Activated naive CD4-positive, alpha-beta T cell treated with anti-CD3 and anti-CD28 coated beads, Interleukin-2, amount 10 ng/mL, durations not matched to agents 7 days and 5 days (primary cell): ENCODE measurements at regions not wholly inside any gene's neighbourhood (a gene's known extent, or its start where the extent isn't known, plus 50 kb on each side); places are given as distances from the start of the nearest gene placed in this dataset.

ENCODE experiments used
- CTCF ChIA-PET: fragments of 350-600 bp; sonication (Branson Sonifier 250); formaldehyde crosslinking; loops from one replicate; lab custom pipeline; 2021; ENCODE audit warnings: antibody characterized with exemption; lab: Charles Lee
- DNase-seq: peaks from one replicate; pipeline ENCODE4 v3.0.0-alpha.2; 2020
- H3K27ac Mint-ChIP-seq: one replicate; pipeline ENCODE4 v1.8.0; 2021; ENCODE audit warnings: mild to moderate bottlenecking, moderate library complexity, mixed read lengths
- H3K27me3 Mint-ChIP-seq: one replicate; pipeline ENCODE4 v1.8.0; 2021; ENCODE audit warnings: mild to moderate bottlenecking, mixed read lengths
- H3K36me3 Mint-ChIP-seq: one replicate; pipeline ENCODE4 v1.8.0; 2021; ENCODE audit warnings: mixed read lengths
- H3K4me1 Mint-ChIP-seq: one replicate; pipeline ENCODE4 v1.8.0; 2021; ENCODE audit warnings: mixed read lengths
- H3K4me3 Mint-ChIP-seq: one replicate; pipeline ENCODE4 v1.8.0; 2021; ENCODE audit warnings: mild to moderate bottlenecking, moderate library complexity, mixed read lengths
- H3K9me3 Mint-ChIP-seq: one replicate; pipeline ENCODE4 v1.8.0; 2021; ENCODE audit warnings: mixed read lengths

DNA sequence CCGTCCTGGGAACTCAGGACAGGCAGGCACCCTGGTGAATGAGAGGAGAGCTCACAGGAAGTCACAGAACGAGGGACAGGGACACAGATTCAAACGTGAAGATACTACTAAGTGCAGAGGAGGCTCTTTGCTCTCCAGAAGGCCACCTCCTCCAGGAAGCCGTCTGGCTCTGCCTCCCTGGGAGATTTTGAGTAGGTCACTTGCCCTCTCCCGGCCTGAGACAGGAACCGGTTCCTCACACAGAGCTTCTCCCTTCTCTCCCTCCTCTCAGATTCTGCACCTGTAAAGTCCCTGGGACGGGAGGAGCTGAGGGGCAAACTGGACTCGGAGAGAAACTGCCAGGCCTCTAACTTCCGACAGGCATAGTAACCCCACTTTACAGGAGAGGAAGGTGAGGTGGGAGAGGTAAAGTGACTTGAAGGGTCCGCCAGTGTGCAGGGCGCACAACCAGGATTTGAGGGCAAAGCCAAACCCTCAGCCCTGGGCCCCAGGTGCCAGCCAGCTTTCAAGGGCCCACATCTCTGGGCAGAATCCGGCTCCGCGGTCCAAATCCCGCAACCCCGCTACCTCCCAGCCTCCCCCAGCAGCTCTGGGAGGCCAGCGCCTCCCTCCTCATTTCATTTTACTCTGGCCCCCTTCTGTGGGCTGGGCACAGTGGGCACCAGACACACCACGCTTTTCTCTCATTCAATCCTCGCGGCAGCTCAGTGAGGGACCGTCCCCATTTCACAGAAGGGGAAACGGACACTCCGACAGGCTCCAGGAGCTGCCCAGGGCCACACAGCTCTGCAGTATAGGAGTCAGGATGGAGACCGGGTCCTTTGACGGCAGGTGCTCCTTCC is 150.2 kb downstream of the SMAD6 start:
- H3K36me3 Mint-ChIP-seq, result no peaks in the 10 kb centered on the region
- no peak for DNase-seq
- H3K27ac Mint-ChIP-seq, result no peak overlapping the region
- peaks cover 7% of the 10 kb centered on the region for H3K4me1 Mint-ChIP-seq
- no peak overlapping the region for H3K4me3 Mint-ChIP-seq
- H3K27me3 Mint-ChIP-seq, result peaks cover 69% of the 10 kb centered on the region
- H3K9me3 Mint-ChIP-seq, result no peaks in the 10 kb centered on the region
- CTCF ChIA-PET, result interaction anchor here (0.6 to 3.4 kb wide), 35 partner anchors 9 to 393 kb away, joined by 3 to 92 read pairs (median 4); partner anchors contain the start of gene SNAPC5

DNA sequence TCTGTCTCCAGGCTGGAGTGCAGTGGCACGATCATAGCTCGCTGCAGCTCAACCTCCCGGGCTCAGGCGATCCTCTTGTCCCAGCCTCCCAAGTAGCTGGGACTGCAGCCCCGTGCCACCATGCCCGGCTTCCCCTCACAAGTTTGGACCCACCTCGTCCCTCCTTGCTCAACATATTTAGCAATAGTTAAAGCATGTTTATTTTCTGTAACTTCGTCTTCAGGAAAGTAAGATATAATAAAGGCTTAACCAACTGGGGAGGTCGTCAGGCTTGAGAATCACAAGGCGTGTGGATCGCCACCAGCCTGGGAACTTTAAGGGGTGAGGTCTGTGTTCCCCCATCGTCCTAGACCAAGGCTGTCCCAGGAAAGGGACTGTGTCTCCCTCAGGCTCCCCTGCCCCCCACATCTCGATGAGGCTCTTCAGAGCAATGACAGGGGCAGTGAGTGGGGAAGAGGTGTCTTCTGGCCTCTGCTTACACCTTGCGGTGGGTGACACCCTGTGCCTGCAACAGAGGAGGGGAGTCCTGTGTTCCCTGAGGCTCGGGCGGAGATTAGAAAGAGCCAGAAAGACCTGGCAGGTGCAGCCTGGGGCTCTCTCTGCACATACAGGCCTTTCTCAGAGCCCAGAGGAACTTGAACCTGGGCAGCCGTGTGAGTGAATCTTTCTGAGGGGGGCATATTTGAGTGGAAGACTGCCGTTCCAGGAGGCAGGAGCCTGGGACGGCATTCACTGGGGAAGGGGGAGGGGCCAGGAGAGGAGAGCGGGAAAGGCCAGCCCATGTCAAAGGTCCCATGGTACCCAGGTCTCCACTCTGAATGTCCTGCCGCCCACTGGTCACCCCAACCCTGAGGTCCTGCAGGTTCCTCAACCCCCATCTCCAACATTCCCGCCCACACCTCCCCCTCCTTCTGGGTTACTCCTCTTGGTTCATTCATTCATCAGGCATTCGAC is 152.3 kb downstream of the SMAD6 start:
- no peak overlapping the region for H3K4me3 Mint-ChIP-seq
- CTCF ChIA-PET, result interaction anchor here (0.9 to 1.0 kb wide), 2 partner anchors 21 to 235 kb away, joined by 3 to 4 read pairs; no protein-coding TSS in a partner anchor
- H3K27ac Mint-ChIP-seq, result no peak overlapping the region
- no peak for DNase-seq
- peaks cover 7% of the 10 kb centered on the region for H3K4me1 Mint-ChIP-seq
- H3K9me3 Mint-ChIP-seq, result no peaks in the 10 kb centered on the region
- H3K36me3 Mint-ChIP-seq, result no peaks in the 10 kb centered on the region
- peaks cover 58% of the 10 kb centered on the region for H3K27me3 Mint-ChIP-seq

DNA sequence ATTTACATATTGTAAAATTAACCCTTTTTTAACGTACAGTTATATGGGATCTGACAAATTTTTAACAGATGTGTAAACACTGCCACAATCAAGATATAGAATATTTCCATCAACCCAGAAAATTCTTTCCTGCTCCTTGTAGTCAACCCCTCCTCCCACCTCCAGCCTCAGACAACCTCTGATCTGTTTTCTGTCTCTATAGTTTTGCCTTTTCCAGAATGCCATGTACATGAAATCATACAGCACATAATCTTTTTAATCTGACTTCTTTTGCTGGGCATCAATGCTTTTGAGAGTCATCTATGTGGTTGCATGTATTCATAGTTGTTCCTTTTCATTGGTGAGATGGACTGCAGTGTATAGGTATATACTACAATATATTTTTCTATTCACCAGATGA is 153.0 kb downstream of the SMAD6 start:
- Mint-ChIP-seq H3K4me1 (peaks cover 7% of the 10 kb centered on the region), H3K9me3 (no peaks in the 10 kb centered on the region), H3K27me3 (peaks cover 64% of the 10 kb centered on the region), H3K36me3 (no peaks in the 10 kb centered on the region), H3K27ac (no peak overlapping the region), H3K4me3 (no peak overlapping the region)
- DNase-seq, result no peak
- CTCF ChIA-PET, result no interaction called here

DNA sequence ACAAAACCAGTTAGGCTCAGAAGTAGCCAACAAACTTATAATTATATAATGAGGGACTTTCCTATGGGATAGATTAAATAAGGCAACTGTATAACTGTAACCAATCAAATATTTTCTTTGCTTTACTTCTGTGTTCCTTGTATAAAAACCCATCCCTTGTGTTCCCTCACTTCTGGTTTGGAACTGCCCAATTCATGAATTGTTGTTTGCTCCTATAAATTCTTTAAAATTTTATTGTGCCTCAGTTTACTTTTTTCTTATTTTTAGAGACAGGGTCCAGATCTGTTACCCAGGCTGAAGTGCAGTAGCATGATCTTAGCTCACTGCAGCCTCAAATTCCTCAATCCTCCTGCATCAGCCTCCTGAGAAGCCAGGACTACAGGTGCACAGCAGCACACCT is 155.7 kb downstream of the SMAD6 start:
- no peak for DNase-seq
- CTCF ChIA-PET, result no interaction called here
- Mint-ChIP-seq H3K9me3 (no peaks in the 10 kb centered on the region), H3K27me3 (peaks cover 62% of the 10 kb centered on the region), H3K36me3 (no peaks in the 10 kb centered on the region), H3K27ac (no peak overlapping the region), H3K4me3 (no peak overlapping the region), H3K4me1 (no peaks in the 10 kb centered on the region)

DNA sequence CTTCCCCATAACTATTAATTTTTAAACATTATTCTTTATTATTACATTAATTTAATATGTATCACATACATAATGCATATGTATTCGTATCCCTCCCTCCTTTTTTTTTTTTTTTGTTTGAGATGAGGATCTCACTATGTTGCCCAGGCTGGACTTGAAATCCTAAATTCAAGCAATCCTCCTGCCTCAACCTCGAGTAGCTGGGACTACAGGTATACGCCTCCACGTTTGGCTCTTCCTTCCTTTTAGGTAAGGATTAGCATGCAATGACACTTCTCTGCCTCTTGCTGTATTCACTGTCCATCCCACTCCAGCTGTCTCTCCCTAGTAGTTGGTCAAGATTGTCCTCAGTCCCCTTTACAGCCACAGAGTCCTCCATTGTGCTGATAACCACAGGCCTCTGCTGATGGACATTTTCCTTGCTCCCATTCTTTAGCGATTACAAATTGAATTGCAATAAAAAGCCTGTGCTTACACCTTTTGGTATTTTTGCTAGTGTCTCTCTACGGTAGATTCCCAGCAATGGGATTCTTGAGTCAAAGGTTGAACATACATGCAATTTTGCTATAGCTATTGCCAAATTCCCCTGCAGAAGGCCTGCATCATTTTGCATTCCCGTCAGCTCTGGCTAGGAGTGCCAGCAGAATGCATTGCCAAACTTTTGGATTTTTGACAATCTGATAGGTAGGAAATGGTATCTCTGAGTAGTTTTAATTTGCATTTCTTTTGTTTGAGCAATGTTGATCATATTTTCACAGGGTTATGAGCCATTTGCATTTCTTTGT is 156.6 kb downstream of the SMAD6 start:
- Mint-ChIP-seq H3K9me3 (no peaks in the 10 kb centered on the region), H3K4me1 (peaks cover 4% of the 10 kb centered on the region), H3K27me3 (peaks cover 61% of the 10 kb centered on the region), H3K27ac (no peak overlapping the region), H3K4me3 (no peak overlapping the region), H3K36me3 (no peaks in the 10 kb centered on the region)
- CTCF ChIA-PET, result no interaction called here
- DNase-seq, result no peak

DNA sequence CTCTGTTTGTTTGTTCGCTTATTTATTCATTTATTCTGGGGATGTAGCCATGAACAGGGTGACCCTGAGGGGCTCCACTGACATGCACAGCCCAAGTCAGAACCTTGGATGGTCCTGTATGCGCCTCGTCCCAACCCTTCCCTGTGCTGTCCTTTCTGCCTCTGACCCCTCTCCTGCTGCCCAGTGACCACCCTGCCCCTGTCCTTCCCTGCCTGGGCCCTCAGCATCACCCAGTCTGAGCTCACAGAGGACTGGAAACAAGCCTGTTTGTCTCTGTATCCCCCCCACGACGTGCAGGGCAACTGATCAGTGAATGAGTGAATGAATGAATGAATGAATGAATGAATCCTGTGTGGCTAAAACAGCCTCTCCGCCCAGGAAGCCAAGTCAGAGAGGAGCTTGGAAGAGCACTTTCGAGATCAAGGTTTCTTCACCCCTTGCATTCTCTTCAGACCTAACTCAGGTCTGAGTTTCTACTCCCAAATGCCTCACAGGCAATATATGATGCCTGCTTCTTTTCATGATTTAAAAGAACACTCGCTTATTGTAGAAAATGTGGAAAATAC is 157.7 kb downstream of the SMAD6 start:
- no peaks in the 10 kb centered on the region for H3K36me3 Mint-ChIP-seq
- no peak for DNase-seq
- CTCF ChIA-PET, result interaction anchor here (5.1 kb wide), 1 partner anchor 8 kb away, joined by 45 read pairs; no protein-coding TSS in a partner anchor
- no peaks in the 10 kb centered on the region for H3K9me3 Mint-ChIP-seq
- H3K27ac Mint-ChIP-seq, result no peak overlapping the region
- H3K4me3 Mint-ChIP-seq, result no peak overlapping the region
- peaks cover 5% of the 10 kb centered on the region for H3K4me1 Mint-ChIP-seq
- H3K27me3 Mint-ChIP-seq, result peaks cover 58% of the 10 kb centered on the region

DNA sequence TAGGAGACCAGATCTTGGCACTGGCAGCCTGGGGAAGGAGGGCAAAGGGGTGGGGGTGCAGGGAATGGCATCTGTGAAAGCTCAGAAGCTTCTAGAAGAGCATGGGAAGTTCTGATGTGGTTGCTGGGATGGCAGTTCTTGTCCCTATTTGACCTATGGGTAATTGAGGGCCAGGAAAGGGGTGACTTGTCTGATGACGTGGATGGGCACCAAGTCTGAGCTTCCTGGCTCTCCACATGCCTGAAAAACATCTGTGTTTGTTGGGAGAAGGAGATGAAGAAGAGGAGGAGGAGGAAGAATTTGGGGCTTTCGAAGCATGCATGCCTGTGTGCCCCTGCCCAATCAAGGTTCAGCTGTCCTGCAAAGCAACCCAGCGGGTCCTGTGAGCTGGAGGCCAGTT is 158.8 kb downstream of the SMAD6 start:
- CTCF ChIA-PET, result interaction anchor here (0.8 to 5.1 kb wide), 5 partner anchors 9 to 363 kb away, joined by 3 to 45 read pairs (median 3); partner anchors contain the start of gene SNAPC5

DNA sequence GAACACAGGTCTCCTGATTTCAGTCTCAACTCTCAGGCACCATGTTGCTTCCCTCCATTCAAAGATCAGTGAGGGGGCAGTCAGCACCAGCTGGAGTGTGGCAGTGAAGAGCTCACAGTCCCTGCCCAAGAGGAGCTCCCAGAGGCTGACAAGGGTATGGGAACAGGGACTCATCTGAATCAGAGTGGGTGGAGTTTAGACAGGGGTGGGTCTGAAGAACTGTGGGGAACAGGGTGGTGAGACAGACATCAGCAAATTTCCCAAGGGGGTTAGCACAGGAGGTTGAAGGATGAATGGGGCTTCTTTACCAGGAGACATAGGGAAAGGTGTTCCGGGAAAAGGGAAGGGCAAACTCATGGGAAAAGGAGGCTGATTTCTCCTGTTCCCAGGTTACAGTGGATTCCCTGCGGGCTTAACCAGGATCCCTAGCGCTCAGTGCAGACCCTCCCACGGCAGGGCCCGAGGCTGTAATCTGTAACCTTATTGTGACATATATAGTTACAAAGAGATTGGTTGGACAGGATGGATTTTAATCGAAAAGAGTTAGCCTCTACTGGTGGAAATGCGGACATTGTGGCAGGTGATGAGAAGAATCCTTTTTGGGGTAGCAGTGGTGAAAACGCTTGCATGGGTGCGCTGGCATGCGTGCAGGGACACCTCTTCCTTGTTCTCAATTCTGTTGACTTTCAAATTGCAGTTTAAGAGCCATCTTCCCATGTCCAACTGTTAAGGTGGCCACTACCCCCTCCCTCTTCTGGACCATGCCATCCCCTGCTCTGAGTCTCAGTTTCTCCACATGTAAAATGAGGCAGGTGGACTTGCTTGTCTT is 160.3 kb downstream of the SMAD6 start:
- Mint-ChIP-seq H3K4me3 (no peak overlapping the region), H3K27ac (no peak overlapping the region), H3K4me1 (peaks cover 12% of the 10 kb centered on the region), H3K9me3 (no peaks in the 10 kb centered on the region), H3K27me3 (peaks cover 48% of the 10 kb centered on the region), H3K36me3 (no peaks in the 10 kb centered on the region)
- CTCF ChIA-PET, result interaction anchor here (0.8 to 5.1 kb wide), 6 partner anchors 11 to 272 kb away, joined by 3 to 45 read pairs (median 4); no protein-coding TSS in a partner anchor
- DNase-seq, result no peak

More for the DNA sequence above, 158.8 kb downstream of the SMAD6 start:
- Mint-ChIP-seq H3K9me3 (no peaks in the 10 kb centered on the region), H3K27ac (no peak overlapping the region), H3K27me3 (peaks cover 50% of the 10 kb centered on the region), H3K4me1 (peaks cover 5% of the 10 kb centered on the region), H3K4me3 (no peak overlapping the region), H3K36me3 (no peaks in the 10 kb centered on the region)
- DNase-seq, result no peak

DNA sequence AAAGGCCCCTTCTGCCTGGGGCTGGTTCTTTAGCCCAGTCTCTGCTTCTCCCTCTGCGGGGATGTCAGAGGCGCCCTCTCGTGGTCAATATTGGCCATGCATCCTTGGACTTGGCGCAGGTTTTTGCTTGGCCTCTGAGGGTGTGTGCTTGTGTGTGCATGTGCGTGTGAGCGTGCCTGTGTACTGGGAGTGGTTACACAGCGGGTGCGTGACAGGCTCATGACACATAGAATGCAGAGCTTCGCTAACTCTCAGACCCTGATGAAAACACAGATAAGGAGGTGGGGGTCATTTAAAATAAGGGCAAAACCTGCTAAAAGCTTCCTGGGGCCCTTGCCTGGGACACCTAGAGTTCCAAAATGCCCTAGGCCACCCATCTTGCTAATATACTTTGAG is 160.9 kb downstream of the SMAD6 start:
- peaks cover 12% of the 10 kb centered on the region for H3K4me1 Mint-ChIP-seq
- peaks cover 54% of the 10 kb centered on the region for H3K27me3 Mint-ChIP-seq
- no peaks in the 10 kb centered on the region for H3K36me3 Mint-ChIP-seq
- H3K9me3 Mint-ChIP-seq, result no peaks in the 10 kb centered on the region
- peak; percentile 85 for DNase-seq
- CTCF ChIA-PET, result interaction anchor here (1.0 to 5.1 kb wide), 3 partner anchors 11 to 247 kb away, joined by 4 to 45 read pairs (median 5); no protein-coding TSS in a partner anchor
- H3K27ac Mint-ChIP-seq, result no peak overlapping the region
- H3K4me3 Mint-ChIP-seq, result no peak overlapping the region

DNA sequence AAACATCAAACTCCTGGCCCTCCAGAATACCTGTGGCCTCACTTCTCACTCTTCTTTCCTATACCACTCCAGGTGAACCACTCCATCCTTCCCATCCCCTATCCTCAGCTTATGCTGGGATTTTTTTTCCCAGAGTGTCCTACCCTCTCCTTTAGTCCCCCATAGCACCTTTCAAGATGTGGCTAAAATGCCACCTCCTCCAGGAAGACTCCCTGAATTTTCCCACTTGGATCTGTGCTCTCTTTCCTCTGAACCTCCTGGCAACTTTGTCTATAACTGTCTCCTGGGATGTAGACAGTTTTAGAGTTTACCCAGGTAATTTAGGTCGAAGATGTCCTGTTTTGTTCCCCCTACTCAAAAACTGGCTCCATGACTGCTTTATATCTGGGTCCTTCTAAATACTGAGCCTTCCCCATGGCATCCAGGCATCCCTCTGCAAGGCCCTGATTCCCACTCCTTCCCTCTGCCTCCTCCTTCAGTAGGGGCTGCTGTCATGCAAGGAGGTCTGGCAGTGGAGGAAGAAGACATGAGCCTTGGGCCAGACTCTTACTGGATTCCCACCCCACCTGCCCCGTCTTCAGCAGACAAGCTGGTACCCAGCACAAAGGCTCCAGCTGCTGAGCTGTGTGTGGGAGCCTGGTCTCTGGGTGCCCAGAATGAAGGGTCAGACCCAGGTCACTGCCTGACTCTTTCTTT is 161.5 kb downstream of the SMAD6 start:
- peaks cover 12% of the 10 kb centered on the region for H3K4me1 Mint-ChIP-seq
- H3K27me3 Mint-ChIP-seq, result peaks cover 57% of the 10 kb centered on the region
- H3K36me3 Mint-ChIP-seq, result no peaks in the 10 kb centered on the region
- DNase-seq, result no peak
- no peak overlapping the region for H3K4me3 Mint-ChIP-seq
- H3K9me3 Mint-ChIP-seq, result no peaks in the 10 kb centered on the region
- CTCF ChIA-PET, result interaction anchor here (0.9 to 5.1 kb wide), 6 partner anchors 12 to 263 kb away, joined by 3 to 45 read pairs (median 4); no protein-coding TSS in a partner anchor
- peak overlapping the region; percentile 25 for H3K27ac Mint-ChIP-seq

DNA sequence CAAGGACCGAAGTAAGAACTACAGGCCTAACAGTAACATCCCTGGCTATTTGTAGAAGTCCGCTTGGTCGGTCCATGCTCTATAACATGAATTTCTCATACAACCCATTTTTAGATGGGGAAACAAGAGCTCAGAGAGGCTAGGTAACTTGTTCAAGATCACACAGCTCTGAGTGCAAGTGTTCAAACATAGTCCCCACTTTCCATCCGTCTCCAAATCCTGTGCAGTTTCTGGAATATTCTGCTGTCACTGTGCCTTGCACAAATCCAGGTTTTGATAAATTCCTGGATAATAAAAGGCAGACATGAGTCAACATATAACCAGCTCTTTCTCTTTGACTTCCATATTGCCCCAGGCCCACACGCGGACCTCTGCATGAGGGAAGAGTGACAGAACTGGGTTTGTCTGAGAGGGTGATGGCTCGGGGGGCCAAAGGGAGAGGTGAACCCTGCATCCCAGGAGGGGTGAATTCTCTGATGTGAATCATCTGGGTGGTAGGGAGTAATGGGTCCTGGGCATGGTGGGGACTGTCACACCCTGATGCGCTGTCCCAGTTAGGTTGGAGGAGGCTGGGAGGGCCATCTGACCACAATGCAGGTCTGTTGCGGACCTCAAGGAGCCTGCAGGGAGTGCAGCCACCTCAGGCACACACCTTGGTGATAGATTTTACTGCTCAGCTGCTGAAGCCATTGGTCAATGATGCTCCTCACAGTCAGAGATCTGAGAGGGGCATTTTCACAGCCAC is 162.2 kb downstream of the SMAD6 start:
- CTCF ChIA-PET, result interaction anchor here (0.9 to 5.1 kb wide), 5 partner anchors 12 to 264 kb away, joined by 3 to 45 read pairs (median 4); no protein-coding TSS in a partner anchor
- no peaks in the 10 kb centered on the region for H3K9me3 Mint-ChIP-seq
- no peak overlapping the region for H3K27ac Mint-ChIP-seq
- H3K36me3 Mint-ChIP-seq, result no peaks in the 10 kb centered on the region
- no peak overlapping the region for H3K4me3 Mint-ChIP-seq
- peaks cover 62% of the 10 kb centered on the region for H3K27me3 Mint-ChIP-seq
- DNase-seq, result no peak
- H3K4me1 Mint-ChIP-seq, result peaks cover 12% of the 10 kb centered on the region
